ENCODE measurements at regions not wholly inside any gene's neighbourhood (a gene's known extent, or its start where the extent isn't known, plus 50 kb on each side); places are given as distances from the start of the nearest gene placed in this dataset.
A peak's percentile ranks its signal among the peaks of the same experiment; 100 is the strongest.
"Not testable (repeated sequence)": the region's sequence is repeated elsewhere in the genome, so short reads cannot be mapped to it uniquely, and the experiment has no call there.

DNA sequence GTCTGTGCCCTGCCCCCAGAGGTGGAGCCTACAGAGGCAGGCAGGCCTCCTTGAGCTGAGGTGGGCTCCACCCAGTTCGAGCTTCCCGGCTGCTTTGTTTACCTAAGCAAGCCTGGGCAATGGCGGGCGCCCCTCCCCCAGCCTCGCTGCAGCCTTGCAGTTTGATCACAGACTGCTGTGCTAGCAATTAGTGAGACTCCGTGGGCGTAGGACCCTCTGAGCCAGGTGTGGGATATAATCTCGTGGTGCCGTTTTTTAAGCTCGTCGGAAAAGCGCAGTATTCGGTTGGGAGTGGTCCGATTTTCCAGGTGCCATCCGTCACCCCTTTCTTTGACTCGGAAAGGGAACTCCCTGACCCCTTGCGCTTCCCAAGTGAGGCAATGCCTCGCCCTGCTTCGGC lies 383.1 kb upstream of the ZEB2 start:
- not testable (repeated sequence) for ATAC-seq

DNA sequence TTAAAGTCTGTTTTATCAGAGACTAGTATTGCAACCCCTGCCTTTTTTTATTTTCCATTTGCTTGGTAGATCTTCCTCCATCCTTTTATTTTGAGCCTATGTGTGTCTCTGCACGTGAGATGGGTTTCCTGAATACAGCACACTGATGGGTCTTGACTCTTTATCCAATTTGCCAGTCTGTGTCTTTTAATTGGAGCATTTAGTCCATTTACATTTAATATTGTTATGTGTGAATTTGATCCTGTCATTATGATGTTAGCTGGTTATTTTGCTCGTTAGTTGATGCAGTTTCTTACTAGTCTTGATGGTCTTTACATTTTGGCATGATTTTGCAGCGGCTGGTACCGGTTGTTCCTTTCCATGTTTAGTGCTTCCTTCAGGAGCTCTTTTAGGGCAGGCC lies 381.5 kb upstream of the ZEB2 start:
- not testable (repeated sequence) for ATAC-seq

- TF ChIP-seq CSRNP3 (CRISPR knock-in tag; IDR thresholded peaks at IDR 0.05) (no peak), ZNF565 (CRISPR knock-in tag; conservative IDR thresholded peaks at IDR 0.05; ENCODE audit: low read depth) (no peak), ARNTL (CRISPR knock-in tag; IDR thresholded peaks at IDR 0.05; ENCODE audit: borderline replicate concordance, low read depth) (no peak), GLIS3 (CRISPR knock-in tag; IDR thresholded peaks at IDR 0.05) (no peak)
- no peak for ATAC-seq
These were observed 376.4 kb upstream of the ZEB2 start for GRCh38 chr2:144896341-144896740.

DNA sequence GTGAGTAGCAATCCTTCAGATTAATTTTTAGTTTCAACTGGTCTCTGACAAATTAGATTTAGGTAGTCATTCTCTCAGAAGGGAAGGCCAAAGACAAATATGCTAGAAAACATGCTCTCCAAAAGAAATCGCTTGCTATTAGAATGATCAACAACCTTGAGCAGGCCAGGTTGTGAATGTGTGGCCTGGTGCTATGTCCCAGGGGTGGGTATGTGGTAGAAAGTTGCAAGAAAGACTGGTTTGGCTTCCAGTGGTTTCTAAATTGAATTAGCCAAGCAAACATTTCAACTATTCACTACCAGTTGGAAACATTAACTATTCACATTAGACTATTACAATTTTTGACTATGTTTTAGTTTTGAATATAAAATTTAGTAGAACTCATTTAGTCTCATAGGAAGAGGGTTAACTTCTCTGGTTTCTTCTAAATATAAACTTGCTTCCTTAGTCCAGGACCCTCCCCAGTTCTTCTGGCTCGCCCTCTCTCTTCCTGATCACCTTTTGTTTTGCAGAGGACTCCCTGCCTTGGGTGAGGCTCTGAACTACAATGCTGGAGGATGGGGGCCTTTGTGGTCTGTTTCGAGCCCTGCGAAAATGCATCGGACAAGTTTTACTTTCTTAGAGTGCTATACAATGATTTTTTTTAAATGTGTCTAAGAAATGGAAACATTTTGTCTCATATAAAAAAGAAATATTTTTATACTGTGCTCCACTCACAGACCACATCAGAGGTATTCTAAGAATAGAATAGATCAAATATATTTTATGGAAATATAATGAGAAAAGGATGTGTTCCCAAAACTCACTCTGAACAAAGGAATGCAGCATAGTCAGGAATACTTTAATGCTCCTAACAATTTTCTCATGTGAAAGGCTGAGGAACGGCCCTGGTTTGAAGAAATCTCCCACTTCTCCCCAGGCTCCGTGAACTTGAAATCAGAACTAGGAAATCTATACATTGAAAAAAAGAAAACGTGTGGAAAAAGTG lies 375.0 kb upstream of the ZEB2 start:
- ATAC-seq, result peak; percentile 74
- TF ChIP-seq ZFP3 (CRISPR knock-in tag; IDR thresholded peaks at IDR 0.05) (no peak), SNAI2 (CRISPR knock-in tag; IDR thresholded peaks at IDR 0.05) (no peak), GLIS3 (CRISPR knock-in tag; IDR thresholded peaks at IDR 0.05) (no peak), BACH2 (CRISPR knock-in tag; IDR thresholded peaks at IDR 0.05; ENCODE audit: borderline replicate concordance) (no peak), RARB (CRISPR knock-in tag; IDR thresholded peaks at IDR 0.05) (no peak), TCF4 (CRISPR knock-in tag; IDR thresholded peaks at IDR 0.05; ENCODE audit: borderline replicate concordance) (no peak), PATZ1 (CRISPR knock-in tag; IDR thresholded peaks at IDR 0.05; ENCODE audit: borderline replicate concordance) (no peak), ZFP30 (CRISPR knock-in tag; IDR thresholded peaks at IDR 0.05) (no peak), TOX (CRISPR knock-in tag; IDR thresholded peaks at IDR 0.05; ENCODE audit: borderline replicate concordance) (no peak), POU6F1 (CRISPR knock-in tag; IDR thresholded peaks at IDR 0.05; ENCODE audit: borderline replicate concordance, low read depth) (no peak), ARNTL (CRISPR knock-in tag; IDR thresholded peaks at IDR 0.05; ENCODE audit: borderline replicate concordance, low read depth) (no peak), TSHZ2 (CRISPR knock-in tag; IDR thresholded peaks at IDR 0.05) (no peak), ESRRG (CRISPR knock-in tag; IDR thresholded peaks at IDR 0.05) (no peak), ZNF70 (CRISPR knock-in tag; IDR thresholded peaks at IDR 0.05) (no peak), ZC3H10 (CRISPR knock-in tag; IDR thresholded peaks at IDR 0.05) (no peak)

DNA sequence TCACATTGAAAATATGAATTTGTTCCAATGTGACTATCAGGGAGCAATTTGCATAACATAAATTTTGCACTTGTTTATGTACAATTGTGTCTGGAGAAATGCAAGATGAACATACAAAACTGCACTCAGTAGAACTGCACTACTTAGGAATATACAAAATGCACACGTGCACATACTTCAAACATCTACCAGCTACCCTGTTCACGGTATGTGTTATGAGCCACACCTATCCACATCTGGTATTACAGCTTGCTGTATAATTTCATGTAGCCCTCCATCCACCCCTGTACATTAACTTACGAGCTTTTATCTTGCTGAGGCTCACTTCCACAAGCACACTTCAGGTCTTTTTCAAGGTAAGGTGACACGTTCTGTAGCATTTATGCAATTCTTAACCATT lies 373.5 kb upstream of the ZEB2 start:
- ATAC-seq, result no peak

More for the DNA sequence above, 373.5 kb upstream of the ZEB2 start:
- no peak for TF ChIP-seq GLIS3 (CRISPR knock-in tag; IDR thresholded peaks at IDR 0.05)
- no peak for TF ChIP-seq ZNF8 (CRISPR knock-in tag; IDR thresholded peaks at IDR 0.05)
